Spleen (tissue), 7 donors: ENCODE measurements at regions not wholly inside any gene's neighbourhood (a gene's known extent, or its start where the extent isn't known, plus 50 kb on each side); places are given as distances from the start of the nearest gene placed in this dataset.

Source experiments
- POLR2AphosphoS5 ChIP-seq, 3 donors: sonication (generic); formaldehyde crosslinking; IDR thresholded peaks; one replicate each; pipeline ENCODE4 v1.5.1; 2017; ENCODE audit warnings: antibody characterized with exemption in 3 of 3
- TF ChIP-seq, protein P1 (sequence below), 11 experiments: fragments of 200-600 bp in 7 of 11; fragments of 450-650 bp in 4 of 11; sonication (generic) in 4 of 11; IDR thresholded peaks in 8 of 11; conservative IDR thresholded peaks in 3 of 11; 1 replicate in 7 of 11; 2 replicates in 4 of 11; pipeline versions ENCODE4 v1.4.0 to v1.8.0; 2016 to 2021; ENCODE audit warnings: antibody characterized with exemption in 11 of 11, inconsistent platforms in 4 of 11, mild to moderate bottlenecking in 1 of 11
- donor health status: DM: no; HTN: no; CAD: no; lungs with moderate emphysema.
- donor health status: DM: no; HTN: no; CAD: no.
- donor health status: DM: no; HTN: no; CAD: no.

- TF ChIP-seq, protein P1, sequence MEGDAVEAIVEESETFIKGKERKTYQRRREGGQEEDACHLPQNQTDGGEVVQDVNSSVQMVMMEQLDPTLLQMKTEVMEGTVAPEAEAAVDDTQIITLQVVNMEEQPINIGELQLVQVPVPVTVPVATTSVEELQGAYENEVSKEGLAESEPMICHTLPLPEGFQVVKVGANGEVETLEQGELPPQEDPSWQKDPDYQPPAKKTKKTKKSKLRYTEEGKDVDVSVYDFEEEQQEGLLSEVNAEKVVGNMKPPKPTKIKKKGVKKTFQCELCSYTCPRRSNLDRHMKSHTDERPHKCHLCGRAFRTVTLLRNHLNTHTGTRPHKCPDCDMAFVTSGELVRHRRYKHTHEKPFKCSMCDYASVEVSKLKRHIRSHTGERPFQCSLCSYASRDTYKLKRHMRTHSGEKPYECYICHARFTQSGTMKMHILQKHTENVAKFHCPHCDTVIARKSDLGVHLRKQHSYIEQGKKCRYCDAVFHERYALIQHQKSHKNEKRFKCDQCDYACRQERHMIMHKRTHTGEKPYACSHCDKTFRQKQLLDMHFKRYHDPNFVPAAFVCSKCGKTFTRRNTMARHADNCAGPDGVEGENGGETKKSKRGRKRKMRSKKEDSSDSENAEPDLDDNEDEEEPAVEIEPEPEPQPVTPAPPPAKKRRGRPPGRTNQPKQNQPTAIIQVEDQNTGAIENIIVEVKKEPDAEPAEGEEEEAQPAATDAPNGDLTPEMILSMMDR (IDR thresholded peaks at IDR 0.05 in 8 of 11, conservative IDR thresholded peaks at IDR 0.05 in 3 of 11), result no peak
- TF ChIP-seq POLR2AphosphoS5 (IDR thresholded peaks at IDR 0.05), result no peak
Measured at GRCh38 chr10:20502903-20503585, 394.1 kb downstream of the NEBL start.
